K562 (cell line): ENCODE measurements at regions not wholly inside any gene's neighbourhood (a gene's known extent, or its start where the extent isn't known, plus 50 kb on each side); places are given as distances from the start of the nearest gene placed in this dataset.

Experiments used
- FOSL1 ChIP-seq: fragments of 200-800 bp; sonication (Bioruptor generic); conservative IDR thresholded peaks from 2 replicates; pipeline ENCODE4 v1.6.1; 2016; ENCODE audit warnings: missing genetic modification characterization, missing compliant biosample characterization
- POLR2A ChIP-seq: fragments of 450-650 bp; conservative IDR thresholded peaks from 2 replicates; pipeline ENCODE4 v1.6.1; 2016
- ZNF384 ChIP-seq: IDR thresholded peaks from 2 replicates; pipeline ENCODE4 v1.6.1; 2012; ENCODE audit warnings: low read depth, low read length, improper control_type of control experiment
- TF ChIP-seq, protein P1 (sequence below), 3 experiments: IDR thresholded peaks in 2 of 3; conservative IDR thresholded peaks in 1 of 3; 2 replicates each; pipeline ENCODE4 v1.5.1; 2011 to 2012; ENCODE audit warnings: low read length in 3 of 3, mild to moderate bottlenecking in 3 of 3, control low read depth in 2 of 3, improper control_type of control experiment in 1 of 3, inconsistent platforms in 1 of 3, low read depth in 1 of 3, mixed read lengths in 1 of 3, moderate library complexity in 1 of 3; ENCODE audit not compliant: insufficient read depth in 2 of 3

DNA sequence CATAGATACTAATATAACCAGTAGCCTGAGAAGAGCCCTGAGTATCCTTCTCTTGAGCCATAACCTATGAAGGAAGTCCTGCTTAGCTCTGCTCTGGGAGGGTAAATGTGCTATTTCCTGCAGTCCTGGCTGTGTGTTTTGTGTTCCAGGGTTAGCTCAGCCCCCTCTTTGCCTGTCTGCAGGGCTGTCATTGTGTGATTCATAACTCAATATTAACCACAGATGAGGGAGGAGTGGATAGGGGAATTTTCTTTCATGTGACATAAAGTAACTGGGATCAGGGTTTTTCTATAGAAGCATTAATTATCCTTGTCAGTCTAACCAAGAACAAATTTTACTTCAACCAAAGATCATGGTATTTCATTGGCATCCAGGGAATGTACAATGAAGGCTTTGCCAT lies 183.3 kb upstream of the ZBTB20 start:
- TF ChIP-seq FOSL1 (tag), result no peak
- TF ChIP-seq ZNF384, result no peak
- no peak for TF ChIP-seq POLR2A
- TF ChIP-seq, protein P1, sequence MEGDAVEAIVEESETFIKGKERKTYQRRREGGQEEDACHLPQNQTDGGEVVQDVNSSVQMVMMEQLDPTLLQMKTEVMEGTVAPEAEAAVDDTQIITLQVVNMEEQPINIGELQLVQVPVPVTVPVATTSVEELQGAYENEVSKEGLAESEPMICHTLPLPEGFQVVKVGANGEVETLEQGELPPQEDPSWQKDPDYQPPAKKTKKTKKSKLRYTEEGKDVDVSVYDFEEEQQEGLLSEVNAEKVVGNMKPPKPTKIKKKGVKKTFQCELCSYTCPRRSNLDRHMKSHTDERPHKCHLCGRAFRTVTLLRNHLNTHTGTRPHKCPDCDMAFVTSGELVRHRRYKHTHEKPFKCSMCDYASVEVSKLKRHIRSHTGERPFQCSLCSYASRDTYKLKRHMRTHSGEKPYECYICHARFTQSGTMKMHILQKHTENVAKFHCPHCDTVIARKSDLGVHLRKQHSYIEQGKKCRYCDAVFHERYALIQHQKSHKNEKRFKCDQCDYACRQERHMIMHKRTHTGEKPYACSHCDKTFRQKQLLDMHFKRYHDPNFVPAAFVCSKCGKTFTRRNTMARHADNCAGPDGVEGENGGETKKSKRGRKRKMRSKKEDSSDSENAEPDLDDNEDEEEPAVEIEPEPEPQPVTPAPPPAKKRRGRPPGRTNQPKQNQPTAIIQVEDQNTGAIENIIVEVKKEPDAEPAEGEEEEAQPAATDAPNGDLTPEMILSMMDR (IDR thresholded peaks at IDR 0.05 in 2 of 3, conservative IDR thresholded peaks at IDR 0.05 in 1 of 3; ENCODE audit: insufficient read depth in 2 of 3, low read depth in 1 of 3, low read length in 3 of 3), result no peak
